GM10266 (cell line): ENCODE measurements at regions not wholly inside any gene's neighbourhood (a gene's known extent, or its start where the extent isn't known, plus 50 kb on each side); places are given as distances from the start of the nearest gene placed in this dataset.

Source experiments
- DNase-seq: peaks from one replicate; pipeline ENCODE4 v3.0.0; 2012; ENCODE audit errors: extremely low spot score
- TF ChIP-seq, protein P1 (sequence below): IDR thresholded peaks from 2 replicates; pipeline ENCODE4 v1.5.1; 2012; ENCODE audit warnings: mild to moderate bottlenecking, low read depth; ENCODE audit not compliant: control insufficient read depth, insufficient read depth; ENCODE audit errors: missing control alignments

DNA sequence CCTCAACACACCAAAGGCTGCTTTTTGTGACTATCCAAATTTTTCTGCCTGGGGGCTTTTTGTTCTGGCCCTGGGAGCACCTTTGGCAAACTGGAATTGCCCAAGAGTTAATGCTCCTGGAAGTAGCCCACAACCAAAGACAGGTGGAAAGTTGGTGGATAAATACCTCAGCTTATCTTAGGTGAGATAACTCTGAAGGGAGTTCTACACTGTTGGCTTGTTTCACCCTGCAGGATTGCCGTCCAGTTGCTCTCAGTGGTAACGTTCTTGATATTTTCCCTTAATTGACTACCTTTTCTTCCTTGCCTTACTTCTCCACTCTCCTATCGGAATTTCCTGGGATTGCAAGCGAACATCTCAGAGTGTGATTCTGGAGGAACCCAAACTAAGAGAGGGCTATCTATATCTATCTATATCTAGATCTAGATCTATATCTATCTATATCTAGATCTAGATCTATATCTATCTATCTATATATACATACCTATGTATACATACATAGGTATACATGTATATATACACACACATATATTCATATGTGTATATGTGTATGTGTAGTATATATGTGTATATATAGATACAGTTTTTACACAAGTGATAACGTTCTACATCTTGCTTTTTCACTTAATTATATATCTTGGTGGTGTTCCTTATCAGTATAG is 82.6 kb upstream of the DHX15 start:
- DNase-seq: no peak
- TF ChIP-seq, protein P1, sequence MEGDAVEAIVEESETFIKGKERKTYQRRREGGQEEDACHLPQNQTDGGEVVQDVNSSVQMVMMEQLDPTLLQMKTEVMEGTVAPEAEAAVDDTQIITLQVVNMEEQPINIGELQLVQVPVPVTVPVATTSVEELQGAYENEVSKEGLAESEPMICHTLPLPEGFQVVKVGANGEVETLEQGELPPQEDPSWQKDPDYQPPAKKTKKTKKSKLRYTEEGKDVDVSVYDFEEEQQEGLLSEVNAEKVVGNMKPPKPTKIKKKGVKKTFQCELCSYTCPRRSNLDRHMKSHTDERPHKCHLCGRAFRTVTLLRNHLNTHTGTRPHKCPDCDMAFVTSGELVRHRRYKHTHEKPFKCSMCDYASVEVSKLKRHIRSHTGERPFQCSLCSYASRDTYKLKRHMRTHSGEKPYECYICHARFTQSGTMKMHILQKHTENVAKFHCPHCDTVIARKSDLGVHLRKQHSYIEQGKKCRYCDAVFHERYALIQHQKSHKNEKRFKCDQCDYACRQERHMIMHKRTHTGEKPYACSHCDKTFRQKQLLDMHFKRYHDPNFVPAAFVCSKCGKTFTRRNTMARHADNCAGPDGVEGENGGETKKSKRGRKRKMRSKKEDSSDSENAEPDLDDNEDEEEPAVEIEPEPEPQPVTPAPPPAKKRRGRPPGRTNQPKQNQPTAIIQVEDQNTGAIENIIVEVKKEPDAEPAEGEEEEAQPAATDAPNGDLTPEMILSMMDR: no peak

DNA sequence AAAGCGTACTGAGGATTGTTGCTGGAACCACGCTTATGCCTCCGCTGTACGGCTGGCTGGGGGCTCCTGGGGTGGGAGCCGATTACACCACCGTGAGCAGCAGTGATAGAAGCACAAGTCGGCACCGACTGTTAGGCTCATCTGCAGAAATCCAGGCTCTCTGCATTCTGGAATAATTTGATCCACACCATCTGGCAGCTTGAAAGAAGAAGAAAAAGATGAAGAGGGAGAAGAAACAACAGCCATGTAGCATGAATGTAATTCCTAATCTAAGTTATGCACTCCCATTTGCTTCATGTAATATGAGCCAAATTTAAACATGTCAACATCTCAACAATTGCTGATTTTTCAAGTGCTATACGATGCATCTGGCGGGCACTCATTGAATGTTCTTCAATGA is 84.6 kb upstream of the DHX15 start:
- TF ChIP-seq, protein P1: no peak

GRCh38 chr4:24669751-24670150 is 85.4 kb upstream of the DHX15 start:
- TF ChIP-seq, protein P1: no peak
- DNase-seq: no peak

More for the DNA sequence above, 84.6 kb upstream of the DHX15 start:
- DNase-seq: no peak

- DNase-seq: no peak
- TF ChIP-seq, protein P1: no peak
Observed at GRCh38 chr4:24671849-24672248, 87.5 kb upstream of the DHX15 start.

GRCh38 chr4:24672880-24673279 is 88.5 kb upstream of the DHX15 start:
- TF ChIP-seq, protein P1: no peak

DNA sequence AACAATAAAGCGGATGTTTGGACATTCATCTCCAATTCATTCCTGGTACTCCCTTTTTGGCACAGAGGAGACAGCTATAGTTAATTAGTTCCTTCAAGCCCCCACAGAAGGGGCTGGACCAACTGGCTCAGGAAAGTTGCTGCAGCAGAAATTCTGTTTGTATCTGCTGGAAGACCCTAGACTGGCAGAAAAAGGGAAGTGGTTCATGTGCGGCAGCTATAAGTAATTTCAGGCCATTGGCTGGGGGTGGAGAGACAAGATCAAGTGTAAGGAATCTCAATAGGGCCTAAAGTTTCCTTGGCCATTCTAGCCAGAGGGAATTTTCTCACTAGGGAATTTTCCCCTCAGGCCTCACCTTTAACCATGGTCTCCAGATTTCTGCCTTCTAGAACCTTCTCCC is 89.9 kb upstream of the DHX15 start:
- DNase-seq: no peak
- TF ChIP-seq, protein P1: no peak

More at GRCh38 chr4:24672880-24673279, 88.5 kb upstream of the DHX15 start:
- DNase-seq: no peak

- TF ChIP-seq, protein P1: no peak
- DNase-seq: no peak
Observed at GRCh38 chr4:24675721-24676389, 91.5 kb upstream of the DHX15 start.
